HG03159 (cell line): ENCODE measurements at regions not wholly inside any gene's neighbourhood (a gene's known extent, or its start where the extent isn't known, plus 50 kb on each side); places are given as distances from the start of the nearest gene placed in this dataset.

Experiments used
- ATAC-seq: cut with Tn5 transposase; IDR thresholded peaks from one replicate; pipeline ENCODE4 v1.9.1; 2021; ENCODE audit warnings: mild to moderate bottlenecking, moderate library complexity; ENCODE audit not compliant: unreplicated experiment

- ATAC-seq = no peak
These were observed 991.6 kb downstream of the BRD1 start for GRCh38 chr22:48835857-48836672.

DNA sequence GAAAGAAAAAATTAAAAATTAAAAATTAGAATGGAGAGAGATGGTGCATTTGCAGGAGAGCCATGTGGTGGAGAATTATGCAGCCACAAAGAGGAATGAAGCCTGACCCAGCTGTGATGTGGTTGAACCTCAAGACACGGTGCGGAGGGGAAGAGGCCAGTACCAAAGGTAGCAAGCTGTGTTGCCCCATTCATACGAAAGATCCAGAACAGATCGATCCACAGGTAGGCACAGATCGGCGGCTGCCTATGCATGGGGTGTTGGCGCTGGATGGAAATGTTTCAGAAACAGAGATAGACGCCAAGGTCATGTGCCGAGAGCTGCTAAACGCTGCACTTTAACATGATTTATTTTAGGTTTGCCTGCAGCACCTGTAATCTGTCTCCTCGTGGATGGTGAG is 992.3 kb downstream of the BRD1 start:
- no peak for ATAC-seq

GRCh38 chr22:48834404-48834803 is 993.3 kb downstream of the BRD1 start:
- ATAC-seq = no peak

DNA sequence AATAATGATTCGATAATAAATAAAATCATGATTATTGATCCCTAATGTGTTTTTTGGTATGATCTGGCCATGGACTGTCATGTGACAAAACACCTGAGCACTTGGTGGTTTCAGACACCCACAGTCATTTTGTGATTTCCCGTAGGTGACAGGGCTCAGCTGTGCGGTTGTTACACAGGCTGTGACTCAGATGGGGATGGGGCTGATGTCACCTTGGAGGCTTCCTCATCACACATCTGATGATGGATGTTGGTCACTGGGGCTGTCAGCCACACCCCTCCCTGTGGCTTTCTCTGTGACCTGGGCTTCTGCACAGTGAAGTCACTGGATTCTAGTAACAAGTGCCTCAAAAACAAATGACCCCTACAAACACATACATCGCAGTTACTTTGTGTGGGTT is 995.1 kb downstream of the BRD1 start:
- ATAC-seq = no peak

DNA sequence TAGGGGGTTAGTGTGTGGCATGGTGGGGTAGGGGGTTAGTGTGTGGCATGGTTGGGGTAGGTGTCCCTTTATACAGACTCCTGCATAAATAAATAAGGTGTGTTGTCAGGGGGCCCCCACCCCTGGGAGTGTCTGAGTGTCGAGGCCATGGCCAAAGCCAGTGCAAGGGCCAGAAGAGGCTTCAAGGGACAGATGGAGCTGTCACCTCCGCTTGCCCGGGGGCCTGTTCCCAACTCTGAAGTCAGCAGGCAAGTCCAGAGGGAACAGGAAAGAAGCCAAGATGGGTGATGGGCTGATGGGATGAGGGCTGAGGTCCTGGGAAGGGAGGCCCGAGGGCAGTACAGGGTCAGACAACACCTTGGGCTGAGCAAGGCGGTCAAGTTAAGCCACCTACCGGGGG is 997.8 kb downstream of the BRD1 start:
- no peak for ATAC-seq

GRCh38 chr22:48828688-48829087 is 999.0 kb downstream of the BRD1 start:
- no peak for ATAC-seq

GRCh38 chr22:48827904-48828555 is 999.6 kb downstream of the BRD1 start:
- no peak for ATAC-seq

- ATAC-seq = no peak
These were observed 1000.3 kb downstream of the BRD1 start for GRCh38 chr22:48827268-48827846.

DNA sequence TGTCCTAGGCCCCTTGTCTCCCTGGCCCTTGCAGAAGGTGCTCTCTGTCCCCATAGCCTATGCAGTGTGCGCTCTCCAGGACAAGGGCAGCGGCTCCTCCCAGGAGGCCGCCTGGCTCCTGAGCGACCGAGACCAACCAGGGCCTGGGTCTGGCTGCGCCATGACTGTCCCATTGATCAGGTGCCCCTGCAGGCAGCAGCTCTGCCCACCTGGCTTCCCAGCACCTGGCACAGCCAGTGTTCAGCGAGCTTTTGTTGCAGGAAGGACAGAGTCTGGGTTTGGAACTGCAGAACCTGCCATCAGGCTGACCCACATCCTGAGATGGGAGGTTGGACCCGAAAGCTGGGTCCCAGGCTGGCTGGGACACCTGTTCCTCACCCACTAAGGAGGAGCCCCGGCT is 1001.1 kb downstream of the BRD1 start:
- no peak for ATAC-seq

GRCh38 chr22:48825802-48826520 is 1001.7 kb downstream of the BRD1 start:
- ATAC-seq = no peak

DNA sequence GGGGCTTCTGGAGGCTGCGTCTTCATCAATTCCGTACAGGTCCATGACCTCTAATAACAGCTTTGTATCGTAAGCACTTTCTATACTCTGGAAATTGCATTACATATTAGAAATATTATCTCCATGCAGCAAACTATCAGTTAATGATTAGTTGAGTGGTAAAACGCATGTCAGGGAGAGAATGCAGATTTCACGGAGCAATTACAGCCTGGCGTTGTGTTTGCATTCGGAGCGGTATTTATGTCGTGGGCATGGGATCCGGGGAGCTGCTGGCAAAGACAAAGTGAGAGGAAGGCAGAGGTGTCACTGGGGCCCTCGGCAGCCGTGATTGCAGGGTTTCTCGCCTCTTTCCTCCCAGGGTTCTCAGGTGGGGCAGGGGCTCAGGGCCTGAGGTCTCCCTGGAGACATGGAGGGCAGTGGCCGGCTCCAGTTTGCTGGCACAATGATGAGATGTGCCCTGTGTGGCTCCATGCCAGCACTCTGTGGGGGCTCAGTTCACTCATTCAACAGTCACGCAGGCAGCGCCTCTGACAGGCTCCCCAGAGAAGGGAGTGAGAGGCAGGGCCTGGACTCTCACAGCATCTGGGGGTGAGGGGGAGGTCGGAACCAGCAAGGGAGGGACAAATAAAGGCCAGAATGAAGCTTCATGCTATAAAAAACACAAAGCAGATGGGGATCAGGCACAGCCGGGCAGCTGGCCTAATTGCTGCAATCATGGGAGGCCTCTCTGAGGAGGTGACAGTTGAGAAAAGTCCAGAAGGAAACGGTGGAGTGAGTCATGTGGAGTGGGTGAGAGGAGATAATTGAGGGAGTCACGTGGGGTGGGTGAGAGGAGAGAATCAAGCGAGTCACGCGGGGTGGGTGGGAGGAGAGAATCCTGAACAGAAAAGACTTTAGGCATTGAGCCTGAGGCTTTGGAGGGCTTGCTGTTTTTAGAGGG is 1002.7 kb downstream of the BRD1 start:
- ATAC-seq = no peak

GRCh38 chr22:48823941-48824340 is 1003.7 kb downstream of the BRD1 start:
- ATAC-seq = no peak

GRCh38 chr22:48822278-48823233 is 1005.1 kb downstream of the BRD1 start:
- ATAC-seq = no peak

- ATAC-seq = no peak
These were observed 1005.9 kb downstream of the BRD1 start for GRCh38 chr22:48821727-48822126.

DNA sequence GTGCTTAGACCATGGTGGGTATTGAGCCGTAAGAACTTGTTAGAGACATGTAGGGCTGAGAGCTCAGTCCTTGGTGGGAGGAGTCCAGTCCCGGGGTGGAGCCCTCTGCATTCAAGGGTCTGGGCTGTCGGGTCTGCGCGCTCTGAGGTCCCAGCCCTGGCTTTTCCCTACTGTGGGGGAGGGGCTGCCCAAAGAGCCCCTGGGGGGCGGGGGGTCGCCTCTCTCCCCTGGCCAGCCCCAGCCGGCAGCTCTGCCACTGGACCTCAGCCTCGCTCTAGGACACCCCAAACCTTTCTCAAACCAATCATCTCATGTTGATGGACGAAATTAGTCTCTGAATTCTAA is 1006.4 kb downstream of the BRD1 start:
- no peak for ATAC-seq

DNA sequence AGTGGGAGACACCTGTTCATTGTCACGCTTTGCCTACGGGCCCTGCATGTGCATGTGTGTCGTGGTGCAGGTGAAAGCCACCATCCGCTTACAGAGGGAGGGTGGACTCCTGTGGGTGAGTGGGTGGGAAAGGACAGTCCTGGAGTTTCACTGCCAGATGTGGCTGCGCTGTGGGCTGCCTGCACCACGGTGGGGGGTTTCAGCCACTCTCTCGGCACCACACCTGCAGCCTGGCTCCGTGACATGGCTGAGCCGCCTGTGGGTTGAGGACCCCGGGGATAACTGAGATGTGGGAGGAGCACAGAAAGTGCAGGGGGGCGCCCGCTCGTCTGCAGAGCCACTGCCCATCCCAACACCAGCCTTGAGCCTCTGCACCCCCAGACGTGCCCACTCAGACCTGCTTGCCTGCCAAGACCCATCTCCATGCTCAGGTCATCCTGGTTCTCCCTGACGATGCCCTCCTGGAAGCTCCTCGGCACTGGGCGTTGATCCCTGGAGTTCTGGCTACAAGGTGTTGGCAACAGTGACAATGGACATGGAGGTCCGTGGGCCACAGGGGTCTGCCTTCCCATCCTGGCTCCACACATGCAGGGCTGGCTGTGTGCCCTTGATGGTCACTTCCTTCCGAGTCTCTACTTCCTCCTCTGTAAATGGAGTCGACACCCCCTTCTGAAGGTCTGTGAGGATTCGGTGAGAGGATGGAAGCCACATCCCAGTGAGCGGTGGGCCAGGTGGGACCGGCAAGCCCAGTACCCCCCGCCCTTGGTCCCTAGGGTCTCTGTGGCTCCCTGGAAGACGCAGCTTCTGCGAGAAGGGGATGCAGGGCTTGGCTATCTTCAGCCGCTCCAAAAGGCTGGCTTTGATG is 1007.0 kb downstream of the BRD1 start:
- no peak for ATAC-seq

GRCh38 chr22:48819961-48820360 is 1007.7 kb downstream of the BRD1 start:
- no peak for ATAC-seq

GRCh38 chr22:48819232-48819631 is 1008.4 kb downstream of the BRD1 start:
- no peak for ATAC-seq
